GM04504 (cell line): ENCODE measurements at regions not wholly inside any gene's neighbourhood (a gene's known extent, or its start where the extent isn't known, plus 50 kb on each side); places are given as distances from the start of the nearest gene placed in this dataset.
"Not testable (repeated sequence)": the region's sequence is repeated elsewhere in the genome, so short reads cannot be mapped to it uniquely, and the experiment has no call there.

Source experiments
- DNase-seq: peaks from one replicate; pipeline ENCODE4 v3.0.0-alpha.2; 2012; ENCODE audit warnings: low read depth

DNA sequence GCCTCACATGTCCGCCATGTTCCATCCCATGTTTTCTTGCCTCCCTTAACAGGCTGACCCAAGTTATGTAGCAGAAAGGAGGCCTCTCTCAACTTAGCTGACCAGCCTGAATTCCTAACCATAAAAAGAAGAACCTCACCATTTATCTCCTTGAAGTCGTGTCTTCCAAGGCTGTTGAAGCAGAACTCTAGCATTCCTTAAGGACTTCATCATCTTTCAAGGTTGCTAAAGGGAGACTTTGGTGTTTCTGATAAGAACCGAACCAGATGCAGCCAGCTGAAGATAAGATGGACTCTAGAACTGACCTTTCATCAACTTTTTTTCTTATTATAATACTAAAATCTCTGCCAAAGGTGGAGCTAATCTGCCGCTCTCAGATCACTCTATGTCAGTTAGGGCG, 571.7 kb upstream of the SLC35B3 start:
- DNase-seq: no peak

DNA sequence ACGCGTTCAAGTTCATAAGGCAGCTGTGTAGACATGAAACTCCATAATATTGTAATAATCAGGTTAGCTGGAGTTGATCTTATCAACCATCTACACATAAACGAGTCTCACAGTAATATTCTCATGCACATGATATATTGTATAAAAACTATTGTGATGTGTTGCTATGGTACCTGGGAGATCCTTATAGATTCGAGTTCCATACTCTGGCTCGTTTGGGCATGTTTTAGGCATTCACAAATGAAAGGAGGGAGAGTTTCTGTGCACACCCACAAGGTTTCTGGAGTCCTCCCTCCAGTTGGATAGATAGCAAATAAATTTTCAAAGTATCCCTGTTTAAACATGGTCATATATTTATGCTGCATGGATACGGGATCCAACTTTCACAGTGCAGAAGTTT, 567.5 kb upstream of the SLC35B3 start:
- no peak for DNase-seq

DNA sequence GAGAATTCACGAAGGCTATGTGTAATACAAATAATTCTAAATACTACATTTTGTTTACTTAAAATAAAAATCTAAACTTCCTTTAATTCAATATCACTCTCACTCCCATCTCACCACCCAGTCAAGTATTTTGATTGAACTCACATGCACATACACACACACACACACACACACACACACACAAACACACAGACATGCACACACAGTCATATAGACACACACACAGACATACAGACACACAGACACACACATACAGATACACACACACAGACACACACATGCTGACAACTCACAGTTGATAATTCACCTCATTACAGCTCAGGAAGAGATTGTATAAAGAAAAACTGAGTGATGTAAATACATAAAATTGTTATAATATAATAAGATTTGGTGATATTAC, 559.8 kb upstream of the SLC35B3 start:
- no peak for DNase-seq

DNA sequence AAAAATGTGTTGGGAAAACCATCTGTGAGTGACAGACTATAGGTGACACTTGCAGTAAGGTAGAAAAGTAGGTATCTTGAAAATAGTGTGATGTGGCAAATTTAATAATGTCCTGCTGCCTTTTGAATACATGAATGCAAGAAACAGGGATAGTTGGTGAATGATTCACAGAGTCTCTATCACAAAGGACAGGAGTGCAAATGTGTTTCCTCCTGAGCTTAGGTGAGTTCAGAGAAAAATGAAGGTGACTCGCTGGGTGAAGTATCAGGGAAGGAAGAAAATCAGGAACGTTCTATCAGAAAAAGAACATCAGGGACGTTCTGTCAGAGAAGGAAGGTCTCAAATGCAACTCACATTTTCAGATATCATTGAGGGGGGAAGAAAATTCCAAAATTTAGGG, 557.8 kb upstream of the SLC35B3 start:
- no peak for DNase-seq

DNA sequence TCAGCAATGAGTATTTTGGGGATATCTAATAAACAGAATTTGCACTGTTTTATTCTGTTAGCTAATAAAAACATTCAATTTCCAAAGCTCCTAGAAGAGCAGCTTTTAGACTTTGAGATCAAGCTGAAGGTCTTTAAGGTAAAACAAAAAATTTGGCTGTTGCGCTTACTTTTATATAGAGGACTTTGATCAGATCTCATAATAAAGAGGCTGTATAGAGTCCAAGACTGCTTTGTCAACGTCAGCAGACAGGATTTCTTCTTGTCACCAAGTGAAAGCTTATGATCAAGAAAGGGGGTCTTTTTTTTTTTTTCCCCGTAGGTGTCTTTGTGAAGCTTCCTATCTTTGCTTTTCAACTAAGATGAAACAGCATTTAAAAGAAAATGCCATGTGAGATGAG, 556.5 kb upstream of the SLC35B3 start:
- DNase-seq: no peak

DNA sequence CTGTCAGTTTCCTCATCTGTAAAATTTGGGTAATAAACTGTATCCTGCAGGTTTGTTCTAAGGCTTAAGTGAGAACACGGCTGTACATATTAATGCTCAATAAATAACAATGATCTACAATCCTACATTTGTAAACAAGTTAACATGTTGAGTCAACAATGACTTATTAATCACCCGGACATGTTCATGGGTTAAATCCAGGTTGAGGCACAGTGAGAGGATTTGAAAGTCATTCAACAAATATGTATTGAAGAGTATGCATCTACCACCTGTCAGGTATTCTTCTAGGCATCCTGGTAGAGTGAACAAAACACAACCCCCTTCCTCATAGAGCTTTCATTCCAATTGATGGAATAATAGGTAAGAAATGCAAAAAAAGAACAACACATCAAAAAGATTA, 554.7 kb upstream of the SLC35B3 start:
- no peak for DNase-seq

DNA sequence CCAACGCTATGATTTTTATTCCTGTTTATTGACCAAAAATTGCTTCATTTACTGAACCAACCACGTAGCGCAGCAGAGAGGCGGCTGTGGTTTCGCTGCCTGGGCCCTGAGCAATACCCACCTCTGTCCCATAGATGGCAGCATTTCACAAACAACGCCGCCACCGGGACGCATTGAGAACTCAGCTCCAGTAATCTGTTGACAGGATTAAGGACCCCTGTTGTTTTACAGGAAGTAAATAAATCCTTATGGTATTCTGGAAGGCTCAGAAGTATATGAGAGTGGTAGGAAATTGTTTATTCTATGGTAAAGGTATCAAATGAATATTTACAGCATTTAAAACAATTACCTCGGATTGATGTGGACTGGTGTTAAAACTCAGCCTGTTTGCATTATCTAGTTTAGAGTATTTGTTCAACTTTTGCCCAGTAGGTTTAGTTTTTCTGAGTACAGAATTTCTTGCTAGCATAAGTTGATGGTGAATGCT, 547.9 kb upstream of the SLC35B3 start:
- peak; percentile 33 for DNase-seq

DNA sequence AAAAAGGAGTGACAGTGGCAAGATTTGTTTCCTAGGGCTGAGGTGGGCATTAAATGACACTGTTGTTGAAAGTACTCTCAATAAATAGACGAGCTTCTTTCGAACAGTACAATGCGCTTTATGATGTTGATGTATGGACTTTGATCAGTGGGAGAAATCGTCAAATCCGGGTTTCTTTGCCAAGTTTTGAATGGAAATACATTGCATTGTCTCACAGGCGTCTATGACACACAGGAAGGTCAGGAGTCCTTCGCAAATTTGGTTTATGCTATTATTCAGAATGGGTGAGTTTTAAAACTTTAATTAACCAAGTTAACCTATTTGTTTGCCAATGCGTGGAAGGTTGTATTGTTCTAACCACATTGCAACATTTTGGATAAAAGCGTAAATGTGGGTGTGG, 547.3 kb upstream of the SLC35B3 start:
- no peak for DNase-seq

DNA sequence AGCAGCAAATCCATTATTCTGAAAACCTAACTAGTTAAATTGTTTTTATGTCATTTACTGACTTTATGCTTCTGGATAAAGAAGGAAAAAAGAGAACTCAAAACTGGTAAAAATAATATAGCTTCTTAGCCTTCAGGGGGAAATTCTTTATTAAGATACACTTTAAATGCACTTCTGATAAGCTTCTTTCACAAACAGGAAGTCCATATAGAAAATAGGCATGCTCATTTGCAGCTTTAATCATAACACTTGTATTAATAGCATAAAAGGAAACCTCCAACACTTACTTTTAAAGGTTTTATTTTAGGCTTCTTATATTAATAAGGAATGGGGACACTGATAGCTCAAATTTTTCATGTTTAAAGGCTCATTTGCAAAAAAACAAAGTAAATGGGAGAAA, 538.0 kb upstream of the SLC35B3 start:
- no peak for DNase-seq

DNA sequence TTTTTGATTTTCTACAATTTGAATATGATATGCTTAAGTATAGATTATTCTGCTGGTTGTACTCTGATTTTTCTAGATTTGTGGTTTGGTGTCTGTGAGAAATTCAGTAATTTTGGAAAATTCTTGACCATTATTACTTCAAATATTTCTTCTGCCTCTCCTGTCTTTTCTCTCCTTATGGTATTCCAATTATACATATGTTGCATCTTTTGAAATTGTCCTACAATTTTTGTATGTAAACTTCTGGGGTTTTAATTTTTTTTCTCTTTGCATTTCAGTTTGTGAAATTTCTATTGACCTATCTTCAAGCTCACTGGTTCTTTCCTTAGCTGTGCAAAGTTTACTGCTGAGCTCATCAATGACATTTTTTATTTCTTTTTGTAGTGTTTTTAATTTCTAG, 534.4 kb upstream of the SLC35B3 start:
- no peak for DNase-seq

DNA sequence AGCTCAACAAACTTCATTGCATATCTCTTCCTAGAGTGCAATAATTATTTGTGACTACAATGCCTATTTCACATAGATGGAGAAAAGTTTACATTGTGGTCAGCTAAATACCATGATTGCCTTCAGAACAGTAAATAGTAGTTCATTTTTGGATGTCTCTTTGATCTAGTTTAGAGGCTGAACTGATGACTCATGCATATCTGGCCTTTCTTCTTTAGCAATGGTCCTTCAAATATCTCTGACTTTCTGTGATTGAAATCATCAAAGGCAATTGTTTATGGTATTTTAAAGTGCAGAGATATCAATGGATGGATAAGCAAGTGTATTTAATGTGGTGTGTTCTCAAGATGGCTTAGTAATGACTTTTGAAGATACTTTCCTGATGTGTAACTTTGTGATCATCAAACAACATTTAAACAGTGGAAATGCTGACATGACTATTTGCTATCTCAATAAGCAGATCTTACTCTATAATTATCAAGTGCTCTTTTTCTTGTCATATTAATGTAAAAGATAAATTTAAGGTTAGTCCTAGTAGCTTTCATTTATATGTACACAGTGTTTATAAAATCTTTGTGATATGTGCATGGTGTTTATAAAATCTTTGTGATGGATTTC, 523.7 kb upstream of the SLC35B3 start:
- no peak for DNase-seq

DNA sequence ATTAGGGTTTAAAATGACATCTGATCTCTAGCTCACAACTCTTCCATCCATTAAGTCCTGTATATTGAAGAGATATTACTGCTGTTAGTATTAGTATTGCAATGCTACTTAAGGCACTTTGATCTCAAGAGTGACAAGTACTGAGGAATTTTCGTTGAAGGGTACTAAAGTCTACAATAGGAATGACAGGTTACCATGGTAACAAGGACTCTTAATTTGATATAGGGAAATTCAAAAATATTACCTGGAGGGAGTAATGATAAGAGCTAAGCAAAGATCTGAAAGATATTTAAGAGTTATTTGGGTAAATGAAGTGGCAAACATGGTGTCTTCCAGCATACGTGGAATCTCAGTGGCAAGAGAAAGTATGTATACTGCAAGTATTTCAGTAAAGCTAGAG, 518.0 kb upstream of the SLC35B3 start:
- no peak for DNase-seq

DNA sequence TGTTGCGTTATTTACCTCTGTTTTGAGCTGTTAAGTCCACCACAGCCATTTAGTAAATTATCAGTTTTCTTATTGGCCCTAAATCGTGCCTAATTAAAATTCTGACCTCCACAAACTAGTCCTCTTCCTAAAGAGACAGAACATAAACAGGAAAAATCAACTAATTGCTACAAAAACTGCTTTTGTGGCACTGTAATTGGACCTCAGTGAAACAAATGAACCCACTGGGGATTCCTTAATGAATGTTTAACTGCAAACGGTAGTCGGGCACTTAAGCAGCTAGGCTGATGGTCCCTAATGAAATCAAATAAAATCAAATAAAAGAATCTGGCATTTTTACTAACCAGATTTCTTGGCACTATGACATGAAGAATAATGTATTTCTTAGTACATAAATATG, 513.4 kb upstream of the SLC35B3 start:
- DNase-seq: no peak

DNA sequence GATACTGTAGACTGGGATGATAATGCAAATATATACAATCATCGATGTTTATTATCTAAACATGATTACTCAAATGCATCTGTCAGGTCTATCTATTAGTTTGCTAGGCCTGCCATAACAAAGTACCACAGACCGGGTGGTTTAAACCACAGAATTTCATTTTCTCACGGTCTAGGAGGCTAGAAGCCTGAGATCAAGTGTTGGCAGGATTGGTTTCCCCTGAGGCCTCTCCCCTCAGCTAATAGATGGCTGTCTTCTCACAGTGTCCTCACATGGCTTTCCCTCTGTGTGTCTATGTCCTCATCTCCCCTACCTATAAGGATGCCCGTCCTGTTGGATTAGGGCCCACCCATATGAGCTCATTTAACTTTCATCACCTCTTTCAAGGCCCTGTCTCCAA, 512.6 kb upstream of the SLC35B3 start:
- no peak for DNase-seq

DNA sequence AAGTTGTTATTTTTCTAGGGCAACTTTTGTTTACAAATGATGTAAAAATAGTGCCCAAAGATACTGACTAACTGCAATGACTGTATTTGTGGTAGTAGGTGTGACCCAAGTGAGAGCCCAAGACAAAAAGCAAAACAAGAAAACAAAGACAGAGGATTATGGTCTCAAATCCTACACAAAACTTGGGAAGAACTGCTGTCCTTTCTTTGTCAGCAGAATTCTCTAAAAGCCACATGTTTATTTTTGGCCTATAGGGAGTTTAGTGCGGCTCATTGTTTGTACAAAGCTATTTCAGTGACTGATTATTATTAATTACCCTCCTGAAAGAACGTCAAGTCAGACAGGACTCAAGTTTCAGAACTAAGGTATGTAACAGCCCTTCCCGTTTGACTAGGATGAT, 509.2 kb upstream of the SLC35B3 start:
- DNase-seq: no peak

DNA sequence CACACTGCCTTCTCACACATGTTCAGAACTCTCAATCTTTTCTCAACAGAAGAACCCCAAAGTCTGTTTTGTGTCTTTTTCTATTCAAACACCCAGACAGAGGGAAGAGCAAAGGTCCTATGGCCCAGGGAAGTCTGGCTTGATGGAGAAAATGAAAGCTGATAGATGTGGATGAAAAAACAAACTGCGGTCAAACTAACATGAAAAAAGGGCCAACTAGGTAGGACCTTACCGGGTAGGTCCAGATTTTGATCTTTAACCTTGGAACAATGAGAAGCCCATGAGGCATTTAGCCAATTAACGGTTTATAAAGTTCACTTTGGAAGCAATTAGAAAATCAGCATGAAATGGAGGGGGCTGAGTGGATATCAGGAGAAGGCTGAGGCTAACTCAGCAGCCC, 507.7 kb upstream of the SLC35B3 start:
- DNase-seq: no peak

DNA sequence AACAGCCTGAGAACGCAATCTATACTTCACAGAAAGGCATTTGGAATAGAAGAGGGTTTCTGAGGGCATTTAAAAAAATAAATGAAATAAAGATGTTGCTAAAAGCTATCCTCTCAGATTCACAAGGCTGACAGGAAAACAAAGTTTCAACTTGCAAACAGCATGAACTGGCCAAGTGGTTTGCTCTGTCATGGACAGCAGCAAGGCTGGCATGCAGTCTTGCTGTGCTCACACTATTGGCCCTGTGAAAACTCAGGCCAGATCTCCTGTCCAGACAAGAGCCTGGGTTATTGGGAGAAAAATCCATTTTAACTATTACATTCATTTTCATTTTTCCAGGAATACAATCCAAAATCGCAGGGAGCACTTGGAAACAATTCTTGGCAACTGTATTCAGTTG, 506.2 kb upstream of the SLC35B3 start:
- DNase-seq: no peak

DNA sequence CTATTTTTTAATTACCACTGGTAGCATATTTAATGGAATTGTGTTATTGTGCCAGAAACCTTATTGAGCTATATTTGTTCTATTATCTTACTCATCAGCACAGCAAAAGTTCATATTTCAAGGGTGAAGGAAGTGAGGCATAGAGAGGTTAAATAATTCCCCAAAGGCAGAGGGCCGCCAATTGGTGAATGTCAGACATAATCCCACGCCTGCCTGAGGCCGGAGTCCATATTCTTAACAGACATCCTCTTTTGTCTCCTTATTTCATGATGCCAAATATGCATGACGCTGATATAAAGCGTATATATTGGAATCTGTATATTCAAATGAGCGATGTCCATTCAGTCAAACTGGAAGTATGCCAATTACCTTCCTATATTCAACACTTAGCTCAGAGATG, 505.0 kb upstream of the SLC35B3 start:
- no peak for DNase-seq

DNA sequence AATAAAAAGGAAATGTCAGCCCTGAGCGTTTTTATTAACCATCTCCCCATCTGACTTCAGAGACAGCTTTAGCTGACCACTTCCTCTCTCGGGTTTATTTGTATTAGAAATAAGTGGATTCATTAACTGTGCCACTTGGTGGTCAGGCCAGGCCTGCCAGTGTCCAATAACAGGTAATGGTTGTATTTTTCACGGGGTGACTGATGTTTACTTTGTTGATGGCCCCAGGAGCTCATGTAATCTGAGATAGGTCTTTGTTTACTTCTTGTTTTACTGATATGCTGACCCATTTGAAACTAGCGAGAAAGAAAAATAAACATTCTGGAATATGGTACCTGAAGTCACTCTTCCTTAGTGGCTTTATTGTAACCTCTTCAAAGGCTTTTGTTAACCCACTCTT, 504.3 kb upstream of the SLC35B3 start:
- no peak for DNase-seq

DNA sequence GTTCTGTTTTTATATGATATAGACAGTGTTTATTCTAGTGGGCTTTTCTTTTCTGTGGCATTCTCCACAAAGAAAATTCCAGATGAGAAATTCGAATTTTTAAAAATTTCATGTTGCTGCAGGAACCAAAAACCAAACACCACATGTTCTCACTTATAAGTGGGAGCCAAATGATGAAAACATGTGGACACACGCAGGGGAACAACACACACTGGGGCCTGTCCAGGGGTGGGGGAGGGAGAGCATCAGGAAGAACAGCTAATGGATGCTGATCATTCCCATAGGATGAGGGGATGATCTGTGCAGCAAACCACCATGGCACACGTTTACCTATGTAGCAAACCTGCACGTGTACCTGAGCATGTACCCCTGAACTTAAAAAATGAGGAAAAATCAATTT, 499.0 kb upstream of the SLC35B3 start:
- no peak for DNase-seq

DNA sequence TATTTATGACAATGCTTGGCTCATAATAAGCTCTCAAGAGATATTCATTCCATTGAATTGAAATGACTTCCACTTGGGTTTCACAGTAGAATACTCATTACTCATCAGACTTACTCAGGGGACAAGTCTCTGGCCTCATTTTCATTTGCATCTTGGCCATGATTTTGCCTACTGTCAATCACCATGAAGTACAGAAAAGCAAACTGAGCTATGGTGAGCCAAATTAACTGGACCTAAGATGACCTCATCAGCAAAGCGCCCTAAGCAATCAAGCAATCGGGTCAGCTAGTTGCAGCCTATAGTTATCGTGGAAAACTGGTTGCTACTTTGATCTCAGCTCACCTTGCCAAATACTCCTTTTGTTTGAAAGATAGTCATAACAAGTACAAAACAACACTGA, 494.7 kb upstream of the SLC35B3 start:
- no peak for DNase-seq

DNA sequence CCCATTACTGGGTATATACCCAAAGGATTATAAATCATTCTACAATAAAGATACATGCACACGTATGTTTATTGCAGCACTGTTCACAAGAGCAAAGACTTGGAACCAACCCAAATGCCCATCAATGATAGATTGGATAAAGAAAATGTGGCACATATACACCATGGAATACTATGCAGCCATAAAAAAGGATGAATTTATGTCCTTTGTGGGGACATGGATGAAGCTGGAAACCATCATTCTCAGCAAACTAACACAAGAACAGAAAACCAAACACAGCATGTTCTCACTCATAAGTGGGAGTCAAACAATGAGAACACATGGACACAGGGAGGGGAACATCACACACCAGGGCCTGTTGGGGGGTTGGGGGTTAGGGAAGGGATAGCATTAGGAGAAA, 484.9 kb upstream of the SLC35B3 start:
- not testable (repeated sequence) for DNase-seq

DNA sequence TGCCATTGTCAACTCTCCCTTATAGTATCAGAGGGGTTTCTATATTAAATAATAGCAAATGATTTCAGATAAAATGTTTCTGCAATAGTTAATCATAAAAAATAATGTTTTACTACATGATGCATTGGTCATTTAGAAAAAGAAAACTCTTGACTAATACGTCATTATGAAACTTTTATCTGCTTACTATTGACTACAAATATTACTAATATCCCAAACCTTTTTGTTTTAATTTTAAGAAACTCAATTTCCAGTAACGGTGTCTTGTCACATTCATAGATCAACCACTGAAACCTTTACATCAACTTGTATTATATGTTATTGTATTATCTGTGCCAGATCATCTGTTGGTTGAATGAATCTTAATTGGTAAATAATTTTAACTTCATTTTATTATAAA, 482.9 kb upstream of the SLC35B3 start:
- DNase-seq: no peak

DNA sequence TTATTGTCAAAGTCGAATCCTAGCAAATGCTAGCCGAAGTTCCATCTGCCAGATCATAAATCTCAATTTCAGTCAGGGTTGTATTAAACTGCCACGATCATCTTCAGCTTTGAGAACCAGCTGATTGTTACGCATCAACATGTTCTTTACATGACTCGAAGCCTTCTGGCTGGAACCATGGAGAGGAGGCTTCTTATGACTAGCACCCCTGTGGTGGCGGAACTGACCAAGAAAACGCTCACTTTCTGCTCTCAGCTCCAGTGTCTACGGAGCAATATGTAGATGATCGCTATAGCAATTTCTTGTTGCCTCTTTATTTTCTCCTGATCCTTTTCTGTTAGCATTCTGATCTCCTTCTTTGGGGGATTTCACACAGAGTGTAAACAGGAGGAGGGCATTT, 479.4 kb upstream of the SLC35B3 start:
- no peak for DNase-seq

DNA sequence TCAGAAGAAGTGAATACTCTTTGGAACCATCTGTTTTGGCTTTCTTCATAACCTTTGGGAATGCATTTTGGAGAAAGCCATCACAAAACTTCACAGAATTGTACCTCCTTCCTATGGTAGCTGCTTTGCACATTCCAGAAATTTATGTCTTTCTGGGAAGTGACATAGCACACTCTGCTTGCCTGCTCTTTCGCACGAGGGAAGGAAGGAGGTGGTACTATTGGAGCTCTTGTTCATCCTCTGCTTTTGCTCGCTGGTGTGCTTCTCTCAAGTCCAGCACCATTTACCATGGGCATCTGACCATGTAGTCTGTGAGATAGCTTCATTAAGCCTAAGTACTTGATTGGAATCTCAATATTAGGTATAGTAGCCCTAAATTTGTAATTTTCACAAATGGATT, 473.3 kb upstream of the SLC35B3 start:
- no peak for DNase-seq
